ENCODE measurements at regions not wholly inside any gene's neighbourhood (a gene's known extent, or its start where the extent isn't known, plus 50 kb on each side); places are given as distances from the start of the nearest gene placed in this dataset.

DNA sequence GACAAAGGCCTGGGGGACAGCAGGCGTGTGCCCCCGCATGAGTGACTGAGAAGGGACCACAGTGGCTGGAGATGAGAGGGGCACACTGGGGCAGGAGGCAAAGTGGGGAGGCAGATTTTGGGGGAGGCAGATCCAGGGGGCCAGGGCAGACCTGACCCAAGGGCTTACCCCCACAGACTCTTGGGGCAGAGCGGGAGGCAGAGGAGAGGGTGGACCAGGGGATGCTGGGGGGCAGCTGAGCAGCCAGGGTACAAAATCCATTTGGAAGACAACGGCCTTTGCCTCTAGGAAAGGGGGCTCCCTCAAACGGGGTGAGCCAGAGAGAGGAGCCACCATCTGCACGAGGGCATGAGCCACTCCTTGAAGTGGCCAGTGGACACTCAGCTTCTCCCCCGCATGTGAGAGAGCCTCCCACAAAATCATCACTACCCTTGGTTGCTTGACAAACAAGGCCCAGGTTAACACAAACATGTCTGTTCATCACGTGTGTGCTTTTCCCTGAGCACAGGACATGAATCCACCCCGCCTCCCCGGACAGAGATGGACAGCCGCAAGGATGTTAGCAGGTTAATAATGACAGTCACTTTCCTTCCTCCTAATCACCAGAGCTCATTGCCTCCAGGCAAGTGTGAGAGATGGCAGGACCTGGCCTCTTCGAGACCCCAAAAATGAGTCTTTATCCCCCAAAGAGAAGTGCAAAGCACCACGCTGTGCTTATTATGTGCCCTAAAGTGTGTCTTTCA, 72.0 kb upstream of the RAB6C start:
- no peak for TF ChIP-seq EZH2 (IDR thresholded peaks at IDR 0.05; ENCODE audit: borderline replicate concordance, low read depth, low read length, poor library complexity, severe bottlenecking)
- TF ChIP-seq, protein P1, sequence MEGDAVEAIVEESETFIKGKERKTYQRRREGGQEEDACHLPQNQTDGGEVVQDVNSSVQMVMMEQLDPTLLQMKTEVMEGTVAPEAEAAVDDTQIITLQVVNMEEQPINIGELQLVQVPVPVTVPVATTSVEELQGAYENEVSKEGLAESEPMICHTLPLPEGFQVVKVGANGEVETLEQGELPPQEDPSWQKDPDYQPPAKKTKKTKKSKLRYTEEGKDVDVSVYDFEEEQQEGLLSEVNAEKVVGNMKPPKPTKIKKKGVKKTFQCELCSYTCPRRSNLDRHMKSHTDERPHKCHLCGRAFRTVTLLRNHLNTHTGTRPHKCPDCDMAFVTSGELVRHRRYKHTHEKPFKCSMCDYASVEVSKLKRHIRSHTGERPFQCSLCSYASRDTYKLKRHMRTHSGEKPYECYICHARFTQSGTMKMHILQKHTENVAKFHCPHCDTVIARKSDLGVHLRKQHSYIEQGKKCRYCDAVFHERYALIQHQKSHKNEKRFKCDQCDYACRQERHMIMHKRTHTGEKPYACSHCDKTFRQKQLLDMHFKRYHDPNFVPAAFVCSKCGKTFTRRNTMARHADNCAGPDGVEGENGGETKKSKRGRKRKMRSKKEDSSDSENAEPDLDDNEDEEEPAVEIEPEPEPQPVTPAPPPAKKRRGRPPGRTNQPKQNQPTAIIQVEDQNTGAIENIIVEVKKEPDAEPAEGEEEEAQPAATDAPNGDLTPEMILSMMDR (conservative IDR thresholded peaks at IDR 0.05; ENCODE audit: low read depth, low read length), result no peak
- ChIA-PET POLR2A (ENCODE audit: low non-redundant PET) (no interaction called here), CTCF (no interaction called here)
- intact Hi-C loops (cut with micrococcal nuclease; ENCODE audit: unreplicated experiment), result no loop called here
- DNase-seq (ENCODE audit: low spot score), result no peak
- no peaks in the 10 kb centered on the region for H3K27me3 ChIP-seq (replicated peaks; ENCODE audit: insufficient read depth, low read depth, low read length, poor library complexity)
- H3K4me1 ChIP-seq (ENCODE audit: insufficient read depth, low read length, poor library complexity, severe bottlenecking), result no peaks in the 10 kb centered on the region
- H3K36me3 ChIP-seq (ENCODE audit: insufficient read depth, low read length, poor library complexity, severe bottlenecking), result no peaks in the 10 kb centered on the region
- no TSS peak for BruUV-seq (replicated peaks)
- no peaks in the 10 kb centered on the region for H3K9me3 ChIP-seq (ENCODE audit: low read depth, low read length, poor library complexity, severe bottlenecking)
- no peak overlapping the region for H3K27ac ChIP-seq (ENCODE audit: low read depth, low read length, poor library complexity, severe bottlenecking)
- H3K4me3 ChIP-seq (ENCODE audit: low read depth, low read length, poor library complexity, severe bottlenecking), result no peak overlapping the region

DNA sequence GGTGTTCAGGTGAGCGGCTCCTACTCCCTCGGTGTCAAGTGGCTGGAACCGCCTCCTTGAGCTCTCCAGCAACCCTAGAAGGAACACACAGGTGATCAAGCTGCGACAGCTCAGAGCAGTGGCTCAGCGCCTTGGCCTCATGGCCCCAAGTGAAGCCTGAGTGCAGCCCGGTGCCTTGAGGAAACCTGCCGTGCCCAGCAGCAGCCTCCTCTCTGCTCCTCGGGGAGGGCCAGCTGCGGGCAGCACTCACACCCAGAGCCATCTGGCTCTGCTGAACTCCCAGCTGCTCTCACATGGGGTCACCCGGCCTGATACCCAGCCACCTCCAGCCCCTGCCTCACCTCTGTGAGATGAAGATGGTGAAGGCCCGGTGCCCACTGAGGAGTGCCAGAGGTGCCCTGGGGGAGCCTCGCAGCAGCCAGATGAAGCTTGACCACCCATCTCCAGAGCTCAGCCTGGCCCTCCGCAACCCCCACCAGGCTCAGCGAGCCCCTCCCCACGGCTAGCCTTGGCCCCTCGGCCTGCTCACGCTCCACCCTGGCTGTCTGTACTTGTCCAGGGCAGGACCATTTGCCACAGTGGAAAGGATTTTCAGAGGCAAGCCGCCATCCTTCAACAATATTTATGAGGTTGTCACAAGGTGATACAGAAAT, 70.6 kb upstream of the RAB6C start:
- Histone ChIP-seq H3K4me1 (ENCODE audit: insufficient read depth, low read length, poor library complexity, severe bottlenecking) (no peaks in the 10 kb centered on the region), H3K27ac (ENCODE audit: low read depth, low read length, poor library complexity, severe bottlenecking) (no peak overlapping the region), H3K27me3 (replicated peaks; ENCODE audit: insufficient read depth, low read depth, low read length, poor library complexity) (no peaks in the 10 kb centered on the region), H3K4me3 (ENCODE audit: low read depth, low read length, poor library complexity, severe bottlenecking) (no peak overlapping the region), H3K36me3 (ENCODE audit: insufficient read depth, low read length, poor library complexity, severe bottlenecking) (no peaks in the 10 kb centered on the region), H3K9me3 (ENCODE audit: low read depth, low read length, poor library complexity, severe bottlenecking) (no peaks in the 10 kb centered on the region)
- BruUV-seq (replicated peaks), result no TSS peak
- intact Hi-C loops (cut with micrococcal nuclease; ENCODE audit: unreplicated experiment), result no loop called here
- POLR2A ChIA-PET (ENCODE audit: low non-redundant PET), result no interaction called here
- CTCF ChIA-PET, result no interaction called here
- TF ChIP-seq, protein P1 (conservative IDR thresholded peaks at IDR 0.05; ENCODE audit: low read depth, low read length), result no peak
- no peak for TF ChIP-seq EZH2 (IDR thresholded peaks at IDR 0.05; ENCODE audit: borderline replicate concordance, low read depth, low read length, poor library complexity, severe bottlenecking)
- DNase-seq (ENCODE audit: low spot score), result no peak

DNA sequence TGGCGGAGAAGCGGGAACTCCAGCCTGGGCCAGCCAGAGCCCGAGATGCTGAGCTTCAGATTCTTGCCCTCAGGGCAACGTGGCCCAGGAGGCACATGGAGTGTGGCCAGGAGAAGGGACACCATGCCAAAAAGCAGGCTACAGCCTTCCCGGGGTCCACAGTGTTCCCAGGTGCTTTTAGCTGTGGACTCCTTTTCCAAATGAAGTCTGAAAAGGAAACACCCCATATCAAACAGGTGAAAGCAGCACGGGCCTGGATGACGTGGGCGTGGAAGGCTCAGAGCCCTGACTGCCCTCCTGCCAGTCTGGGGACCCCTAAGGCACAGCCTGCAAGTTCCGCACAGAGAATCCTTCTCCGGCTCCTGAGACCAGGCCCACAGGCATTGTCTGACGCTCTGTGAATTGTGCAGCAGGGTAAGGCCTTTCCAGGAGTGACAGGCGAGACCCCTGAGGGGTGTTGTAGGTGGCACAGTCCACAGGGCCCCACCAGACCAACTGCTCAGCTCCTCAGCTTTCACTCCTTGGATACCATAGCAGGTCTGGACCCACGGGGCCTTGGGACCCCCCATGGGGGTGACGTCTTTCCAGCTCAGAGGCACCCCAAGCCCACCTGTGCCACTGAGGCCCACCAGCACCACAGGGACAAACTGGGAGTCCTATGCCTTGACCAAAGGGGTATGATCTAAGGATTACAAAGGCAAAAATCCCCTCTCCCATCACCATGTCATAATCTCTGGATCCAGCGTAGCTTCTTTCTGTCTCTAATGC, 69.6 kb upstream of the RAB6C start:
- no TSS peak for BruUV-seq (replicated peaks)
- Histone ChIP-seq H3K9me3 (ENCODE audit: low read depth, low read length, poor library complexity, severe bottlenecking) (no peaks in the 10 kb centered on the region), H3K4me3 (ENCODE audit: low read depth, low read length, poor library complexity, severe bottlenecking) (no peak overlapping the region), H3K36me3 (ENCODE audit: insufficient read depth, low read length, poor library complexity, severe bottlenecking) (no peaks in the 10 kb centered on the region), H3K4me1 (ENCODE audit: insufficient read depth, low read length, poor library complexity, severe bottlenecking) (no peaks in the 10 kb centered on the region), H3K27me3 (replicated peaks; ENCODE audit: insufficient read depth, low read depth, low read length, poor library complexity) (no peaks in the 10 kb centered on the region), H3K27ac (ENCODE audit: low read depth, low read length, poor library complexity, severe bottlenecking) (no peak overlapping the region)
- ChIA-PET CTCF (no interaction called here), POLR2A (ENCODE audit: low non-redundant PET) (no interaction called here)
- intact Hi-C loops (cut with micrococcal nuclease; ENCODE audit: unreplicated experiment), result no loop called here
- DNase-seq (ENCODE audit: low spot score), result no peak
- no peak for TF ChIP-seq EZH2 (IDR thresholded peaks at IDR 0.05; ENCODE audit: borderline replicate concordance, low read depth, low read length, poor library complexity, severe bottlenecking)

Data from A673 (cell line).